GM23338 (cell line): ENCODE measurements at regions not wholly inside any gene's neighbourhood (a gene's known extent, or its start where the extent isn't known, plus 50 kb on each side); places are given as distances from the start of the nearest gene placed in this dataset.

Source experiments
- ATAC-seq: fragments of 200-7000 bp; cut with Tn5 transposase; 3 replicates; pipeline ENCODE4 v1.9.1; 2020
- DNase-seq: peaks from one replicate; pipeline ENCODE4 v3.0.0-alpha.2; 2015; ENCODE audit warnings: low spot score
- H2AFZ ChIP-seq: fragments of 200-600 bp; sonication (generic); 2 replicates; pipeline ENCODE4 v1.8.0; 2016; ENCODE audit warnings: antibody characterized with exemption, mild to moderate bottlenecking, moderate library complexity
- H3F3A ChIP-seq: fragments of 200-600 bp; sonication (generic); replicated peaks from 2 replicates; pipeline ENCODE4 v1.8.0; 2017; ENCODE audit warnings: antibody characterized with exemption, mixed run types, low read depth
- H3K27ac ChIP-seq: fragments of 200-600 bp; sonication (generic); 2 replicates; pipeline ENCODE4 v1.6.1; 2016; ENCODE audit warnings: low read depth
- H3K27me3 ChIP-seq: fragments of 200-600 bp; sonication (generic); 2 replicates; pipeline ENCODE4 v1.8.0; 2016; ENCODE audit warnings: mild to moderate bottlenecking, mixed run types, moderate library complexity; ENCODE audit not compliant: insufficient read depth
- H3K36me3 ChIP-seq: fragments of 200-600 bp; sonication (generic); 2 replicates; pipeline ENCODE4 v1.8.0; 2016; ENCODE audit warnings: mild to moderate bottlenecking; ENCODE audit not compliant: insufficient read depth
- H3K4me1 ChIP-seq: fragments of 200-600 bp; sonication (generic); 2 replicates; pipeline ENCODE4 v1.8.0; 2016; ENCODE audit warnings: mild to moderate bottlenecking, moderate library complexity; ENCODE audit not compliant: insufficient read depth
- H3K4me2 ChIP-seq: fragments of 200-600 bp; sonication (generic); 2 replicates; pipeline ENCODE4 v1.7.1; 2017; ENCODE audit warnings: mixed run types
- H3K4me3 ChIP-seq: fragments of 200-600 bp; sonication (generic); 2 replicates; pipeline ENCODE4 v1.6.1; 2016; ENCODE audit warnings: mixed run types
- H3K79me2 ChIP-seq: fragments of 200-600 bp; sonication (generic); replicated peaks from 2 replicates; pipeline ENCODE4 v1.8.0; 2017; ENCODE audit warnings: mild to moderate bottlenecking; ENCODE audit not compliant: insufficient read depth
- H3K9me2 ChIP-seq: fragments of 200-600 bp; sonication (generic); 2 replicates; pipeline ENCODE4 v1.8.0; 2017; ENCODE audit not compliant: insufficient read depth
- H4K20me1 ChIP-seq: fragments of 200-600 bp; sonication (generic); replicated peaks from 2 replicates; pipeline ENCODE4 v1.8.0; 2017; ENCODE audit warnings: mild to moderate bottlenecking; ENCODE audit not compliant: insufficient read depth
- H3K27ac Mint-ChIP-seq: 2 replicates; pipeline ENCODE4 v1.8.0; 2020; ENCODE audit warnings: inconsistent platforms, mild to moderate bottlenecking, moderate library complexity, mixed read lengths
- H3K27me3 Mint-ChIP-seq: 3 replicates; pipeline ENCODE4 v1.8.0; 2022; ENCODE audit warnings: low read depth, mild to moderate bottlenecking, moderate library complexity, mixed read lengths, inconsistent platforms; ENCODE audit not compliant: insufficient read depth, poor library complexity
- H3K36me3 Mint-ChIP-seq: 3 replicates; pipeline ENCODE4 v1.8.0; 2021; ENCODE audit warnings: low read depth, mild to moderate bottlenecking, inconsistent platforms, moderate library complexity, mixed read lengths
- H3K4me1 Mint-ChIP-seq: 3 replicates; pipeline ENCODE4 v1.8.0; 2020; ENCODE audit warnings: mild to moderate bottlenecking, inconsistent platforms, mixed read lengths
- H3K4me3 Mint-ChIP-seq: 3 replicates; pipeline ENCODE4 v1.8.0; 2021; ENCODE audit warnings: moderate library complexity, mild to moderate bottlenecking, inconsistent platforms, mixed read lengths
- H3K9me3 Mint-ChIP-seq: 3 replicates; pipeline ENCODE4 v1.8.0; 2020; ENCODE audit warnings: moderate library complexity, mild to moderate bottlenecking, inconsistent platforms, mixed read lengths
- JUNB ChIP-seq: IDR thresholded peaks from one replicate; pipeline ENCODE4 v1.6.1; 2016; ENCODE audit warnings: antibody characterized with exemption; ENCODE audit not compliant: unreplicated experiment
- TF ChIP-seq, protein P1 (sequence below): fragments of 250-450 bp; sonication (Bioruptor Pico); IDR thresholded peaks from 2 replicates; pipeline ENCODE4 v1.5.0; 2020; ENCODE audit warnings: mild to moderate bottlenecking, moderate library complexity

DNA sequence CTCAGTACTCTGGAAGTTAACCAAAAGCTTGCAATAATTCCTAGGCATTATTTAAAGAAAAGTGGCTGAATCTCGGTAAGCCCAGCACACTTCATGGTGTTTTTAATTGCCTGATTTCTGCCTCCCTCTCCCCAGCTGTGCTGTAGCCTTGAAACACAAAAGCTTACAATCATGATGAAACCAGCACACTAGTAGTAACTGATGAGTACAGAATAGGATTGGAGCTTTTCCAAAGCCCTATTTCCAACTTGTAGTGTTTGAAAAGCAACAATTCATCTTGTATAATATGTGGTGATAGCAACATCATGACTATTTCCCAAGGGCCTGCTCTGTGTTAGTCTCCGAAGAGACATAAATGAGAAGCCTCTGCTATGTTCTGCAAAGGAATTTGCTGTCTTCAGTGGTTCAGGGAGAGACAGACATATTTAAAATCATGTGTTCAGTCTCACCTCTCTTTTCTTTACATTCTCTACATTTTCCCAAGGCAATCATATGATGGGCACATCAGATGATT, 1015.0 kb downstream of the BCL11A start (continued):
- TF ChIP-seq, protein P1, sequence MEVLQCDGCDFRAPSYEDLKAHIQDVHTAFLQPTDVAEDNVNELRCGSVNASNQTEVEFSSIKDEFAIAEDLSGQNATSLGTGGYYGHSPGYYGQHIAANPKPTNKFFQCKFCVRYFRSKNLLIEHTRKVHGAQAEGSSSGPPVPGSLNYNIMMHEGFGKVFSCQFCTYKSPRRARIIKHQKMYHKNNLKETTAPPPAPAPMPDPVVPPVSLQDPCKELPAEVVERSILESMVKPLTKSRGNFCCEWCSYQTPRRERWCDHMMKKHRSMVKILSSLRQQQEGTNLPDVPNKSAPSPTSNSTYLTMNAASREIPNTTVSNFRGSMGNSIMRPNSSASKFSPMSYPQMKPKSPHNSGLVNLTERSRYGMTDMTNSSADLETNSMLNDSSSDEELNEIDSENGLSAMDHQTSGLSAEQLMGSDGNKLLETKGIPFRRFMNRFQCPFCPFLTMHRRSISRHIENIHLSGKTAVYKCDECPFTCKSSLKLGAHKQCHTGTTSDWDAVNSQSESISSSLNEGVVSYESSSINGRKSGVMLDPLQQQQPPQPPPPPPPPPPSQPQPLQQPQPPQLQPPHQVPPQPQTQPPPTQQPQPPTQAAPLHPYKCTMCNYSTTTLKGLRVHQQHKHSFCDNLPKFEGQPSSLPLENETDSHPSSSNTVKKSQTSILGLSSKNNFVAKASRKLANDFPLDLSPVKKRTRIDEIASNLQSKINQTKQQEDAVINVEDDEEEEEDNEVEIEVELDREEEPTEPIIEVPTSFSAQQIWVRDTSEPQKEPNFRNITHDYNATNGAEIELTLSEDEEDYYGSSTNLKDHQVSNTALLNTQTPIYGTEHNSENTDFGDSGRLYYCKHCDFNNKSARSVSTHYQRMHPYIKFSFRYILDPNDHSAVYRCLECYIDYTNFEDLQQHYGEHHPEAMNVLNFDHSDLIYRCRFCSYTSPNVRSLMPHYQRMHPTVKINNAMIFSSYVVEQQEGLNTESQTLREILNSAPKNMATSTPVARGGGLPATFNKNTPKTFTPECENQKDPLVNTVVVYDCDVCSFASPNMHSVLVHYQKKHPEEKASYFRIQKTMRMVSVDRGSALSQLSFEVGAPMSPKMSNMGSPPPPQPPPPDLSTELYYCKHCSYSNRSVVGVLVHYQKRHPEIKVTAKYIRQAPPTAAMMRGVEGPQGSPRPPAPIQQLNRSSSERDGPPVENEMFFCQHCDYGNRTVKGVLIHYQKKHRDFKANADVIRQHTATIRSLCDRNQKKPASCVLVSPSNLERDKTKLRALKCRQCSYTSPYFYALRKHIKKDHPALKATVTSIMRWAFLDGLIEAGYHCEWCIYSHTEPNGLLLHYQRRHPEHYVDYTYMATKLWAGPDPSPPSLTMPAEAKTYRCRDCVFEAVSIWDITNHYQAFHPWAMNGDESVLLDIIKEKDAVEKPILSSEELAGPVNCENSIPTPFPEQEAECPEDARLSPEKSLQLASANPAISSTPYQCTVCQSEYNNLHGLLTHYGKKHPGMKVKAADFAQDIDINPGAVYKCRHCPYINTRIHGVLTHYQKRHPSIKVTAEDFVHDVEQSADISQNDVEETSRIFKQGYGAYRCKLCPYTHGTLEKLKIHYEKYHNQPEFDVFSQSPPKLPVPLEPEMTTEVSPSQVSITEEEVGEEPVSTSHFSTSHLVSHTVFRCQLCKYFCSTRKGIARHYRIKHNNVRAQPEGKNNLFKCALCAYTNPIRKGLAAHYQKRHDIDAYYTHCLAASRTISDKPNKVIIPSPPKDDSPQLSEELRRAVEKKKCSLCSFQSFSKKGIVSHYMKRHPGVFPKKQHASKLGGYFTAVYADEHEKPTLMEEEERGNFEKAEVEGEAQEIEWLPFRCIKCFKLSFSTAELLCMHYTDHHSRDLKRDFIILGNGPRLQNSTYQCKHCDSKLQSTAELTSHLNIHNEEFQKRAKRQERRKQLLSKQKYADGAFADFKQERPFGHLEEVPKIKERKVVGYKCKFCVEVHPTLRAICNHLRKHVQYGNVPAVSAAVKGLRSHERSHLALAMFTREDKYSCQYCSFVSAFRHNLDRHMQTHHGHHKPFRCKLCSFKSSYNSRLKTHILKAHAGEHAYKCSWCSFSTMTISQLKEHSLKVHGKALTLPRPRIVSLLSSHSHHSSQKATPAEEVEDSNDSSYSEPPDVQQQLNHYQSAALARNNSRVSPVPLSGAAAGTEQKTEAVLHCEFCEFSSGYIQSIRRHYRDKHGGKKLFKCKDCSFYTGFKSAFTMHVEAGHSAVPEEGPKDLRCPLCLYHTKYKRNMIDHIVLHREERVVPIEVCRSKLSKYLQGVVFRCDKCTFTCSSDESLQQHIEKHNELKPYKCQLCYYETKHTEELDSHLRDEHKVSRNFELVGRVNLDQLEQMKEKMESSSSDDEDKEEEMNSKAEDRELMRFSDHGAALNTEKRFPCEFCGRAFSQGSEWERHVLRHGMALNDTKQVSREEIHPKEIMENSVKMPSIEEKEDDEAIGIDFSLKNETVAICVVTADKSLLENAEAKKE (CRISPR knock-in tag), result no peak
- TF ChIP-seq JUNB, result no peak

DNA sequence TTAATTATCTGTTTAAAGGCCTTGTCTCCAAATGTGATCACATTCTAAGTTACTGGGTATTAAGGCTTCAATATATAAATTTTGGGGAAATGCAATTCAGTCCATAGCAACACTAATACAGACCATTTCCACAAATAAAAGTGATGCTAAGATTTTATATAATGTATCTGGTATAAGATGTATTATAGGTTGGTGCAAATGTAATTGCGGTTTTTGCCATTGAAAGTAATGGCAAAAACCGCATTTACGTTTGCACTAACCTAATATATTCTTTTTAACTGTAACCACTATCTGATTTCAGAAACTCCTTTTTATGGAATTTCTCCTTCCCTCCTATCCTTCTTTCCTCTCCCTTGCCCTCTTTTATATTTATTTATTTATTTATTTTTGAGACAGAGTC, 1020.6 kb downstream of the BCL11A start:
- Mint-ChIP-seq H3K4me3 (no peak overlapping the region), H3K27me3 (no peaks in the 10 kb centered on the region), H3K27ac (no peak overlapping the region), H3K9me3 (no peaks in the 10 kb centered on the region), H3K36me3 (no peaks in the 10 kb centered on the region), H3K4me1 (no peaks in the 10 kb centered on the region)
- H3K79me2 ChIP-seq, result no peaks in the 10 kb centered on the region
- DNase-seq (no peak), ATAC-seq (no peak)
- no peak overlapping the region for H3K27ac ChIP-seq
- TF ChIP-seq, protein P1 (CRISPR knock-in tag), result no peak
- H3K27me3 ChIP-seq, result no peaks in the 10 kb centered on the region
- no peak overlapping the region for H2AFZ ChIP-seq
- H3K4me1 ChIP-seq, result no peaks in the 10 kb centered on the region
- no peaks in the 10 kb centered on the region for H3K36me3 ChIP-seq
- H4K20me1 ChIP-seq, result no peaks in the 10 kb centered on the region
- no peaks in the 10 kb centered on the region for H3K9me2 ChIP-seq
- no peak overlapping the region for H3K4me2 ChIP-seq
- no peak overlapping the region for H3K4me3 ChIP-seq
- no peaks in the 10 kb centered on the region for H3F3A ChIP-seq
